NCI-H510A (cell line): ENCODE measurements at regions not wholly inside any gene's neighbourhood (a gene's known extent, or its start where the extent isn't known, plus 50 kb on each side); places are given as distances from the start of the nearest gene placed in this dataset.
"Not testable (repeated sequence)": the region's sequence is repeated elsewhere in the genome, so short reads cannot be mapped to it uniquely, and the experiment has no call there.

Source experiments
- DNase-seq: peaks from one replicate; lab custom pipeline; 2025; lab: John Stamatoyannopoulos, UW

GRCh38 chr15:79769069-79769481 lies 127.7 kb downstream of the MTHFS start:
- no peak for DNase-seq

- DNase-seq, result no peak
Observed at GRCh38 chr15:79769933-79770759, 126.7 kb downstream of the MTHFS start.

GRCh38 chr15:79773128-79773527 lies 123.7 kb downstream of the MTHFS start:
- DNase-seq, result no peak

GRCh38 chr15:79775821-79776220 lies 121.0 kb downstream of the MTHFS start:
- no peak for DNase-seq

- DNase-seq, result no peak
Observed at GRCh38 chr15:79777916-79778315, 118.9 kb downstream of the MTHFS start.

- no peak for DNase-seq
Observed at GRCh38 chr15:79778378-79778990, 118.3 kb downstream of the MTHFS start.

GRCh38 chr15:79779746-79780145 lies 117.1 kb downstream of the MTHFS start:
- no peak for DNase-seq

GRCh38 chr15:79782307-79782706 lies 114.5 kb downstream of the MTHFS start:
- DNase-seq, result not testable (repeated sequence)
